ENCODE measurements at regions not wholly inside any gene's neighbourhood (a gene's known extent, or its start where the extent isn't known, plus 50 kb on each side); places are given as distances from the start of the nearest gene placed in this dataset.

DNA sequence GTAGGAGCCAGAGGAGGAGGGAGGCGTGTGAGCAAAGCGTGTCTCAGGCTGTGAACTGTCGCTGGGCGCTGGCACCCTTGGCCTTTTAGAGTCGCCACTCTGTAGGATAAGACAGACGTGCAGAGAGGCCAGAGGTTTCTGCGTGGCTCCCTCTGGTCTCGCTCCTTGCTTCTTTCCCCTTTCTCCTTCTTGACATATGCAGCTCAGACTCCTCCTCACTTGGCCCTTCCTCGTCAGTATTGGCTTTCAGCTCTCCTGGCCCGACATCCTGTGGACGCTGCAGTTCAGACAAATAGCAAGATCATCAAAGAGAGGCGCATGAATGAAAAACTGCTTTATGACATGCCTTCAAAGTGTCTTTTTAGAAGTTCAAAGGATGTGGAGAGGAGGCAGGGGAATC, 116.8 kb upstream of the SPRY4 start:
- in situ Hi-C loops (cut with HindIII; ENCODE audit: low sequenced_read_pairs), result no loop called here
- peak; percentile 43 for DNase-seq (ENCODE audit: low spot score)

DNA sequence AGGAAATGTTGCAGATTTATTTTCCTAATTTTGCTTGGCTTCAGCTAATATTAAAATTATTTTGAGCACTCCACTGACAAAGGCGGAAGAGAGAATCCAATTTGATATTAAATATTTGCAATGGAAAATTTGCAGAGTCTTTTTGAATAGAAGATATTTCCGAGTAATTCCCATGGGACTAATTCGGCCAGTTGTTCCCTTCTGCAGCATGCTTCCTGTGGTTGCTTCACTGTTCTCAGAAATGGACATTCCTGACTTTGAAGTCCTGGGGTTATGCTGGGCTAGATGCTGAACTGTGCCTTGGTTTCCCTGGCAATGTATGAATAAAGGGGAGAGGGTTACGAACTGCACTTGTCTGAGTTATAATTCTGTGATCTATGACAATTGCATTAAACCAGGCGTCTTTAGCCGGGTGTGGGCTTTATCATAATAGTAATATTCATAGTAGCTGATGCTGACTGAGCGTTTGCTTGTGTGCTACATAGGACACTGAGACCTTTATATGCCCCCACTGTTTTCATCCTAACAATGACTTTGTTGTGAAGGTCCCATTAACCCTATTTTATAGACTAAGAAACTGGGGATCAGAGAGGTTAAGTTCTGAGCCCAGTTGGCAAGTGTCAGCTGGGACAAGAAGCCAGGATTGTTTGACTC, 114.5 kb upstream of the SPRY4 start:
- DNase-seq (ENCODE audit: low spot score), result no peak
- in situ Hi-C loops (cut with HindIII; ENCODE audit: low sequenced_read_pairs), result no loop called here

DNA sequence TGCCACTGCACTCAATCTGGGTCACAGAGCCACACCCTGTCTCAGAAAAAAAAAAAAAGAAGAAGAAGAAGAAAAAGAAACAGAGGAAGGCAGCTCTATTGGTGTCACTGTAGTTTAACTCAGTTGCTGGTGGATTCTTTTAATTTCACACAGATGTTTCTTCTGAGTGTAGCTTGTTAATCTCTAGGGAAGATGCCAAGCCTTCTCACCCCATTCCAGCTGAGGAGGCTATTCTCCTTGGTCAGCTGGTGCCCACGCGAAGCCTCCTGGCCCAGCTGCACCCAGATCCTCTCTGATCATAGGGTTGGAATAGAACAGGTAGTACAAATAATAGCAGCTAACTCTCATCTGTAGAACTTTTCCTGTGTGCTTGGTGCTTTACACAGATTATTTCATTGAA, 113.8 kb upstream of the SPRY4 start:
- no peak for DNase-seq (ENCODE audit: low spot score)
- in situ Hi-C loops (cut with HindIII; ENCODE audit: low sequenced_read_pairs), result no loop called here

DNA sequence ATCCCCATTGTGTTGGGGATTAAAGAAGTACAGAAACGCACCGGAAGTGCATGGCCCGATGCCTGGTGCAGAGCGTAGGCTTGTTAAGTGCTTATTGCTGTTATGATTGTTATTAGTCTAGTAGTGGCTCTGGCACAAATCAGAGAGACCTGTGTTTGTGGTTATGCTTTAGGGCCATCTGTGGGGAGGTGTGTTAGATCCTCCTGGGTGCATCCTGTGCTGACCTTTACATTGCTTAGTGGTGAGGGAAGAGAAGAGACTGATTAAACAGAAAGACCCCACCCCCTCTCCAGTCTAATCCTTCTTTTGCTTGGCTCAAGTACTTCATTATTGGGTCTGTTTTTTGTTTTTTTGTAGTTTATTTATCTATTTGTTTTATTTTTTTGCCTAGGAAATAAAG, 112.7 kb upstream of the SPRY4 start:
- DNase-seq (ENCODE audit: low spot score), result no peak
- in situ Hi-C loops (cut with HindIII; ENCODE audit: low sequenced_read_pairs), result no loop called here

DNA sequence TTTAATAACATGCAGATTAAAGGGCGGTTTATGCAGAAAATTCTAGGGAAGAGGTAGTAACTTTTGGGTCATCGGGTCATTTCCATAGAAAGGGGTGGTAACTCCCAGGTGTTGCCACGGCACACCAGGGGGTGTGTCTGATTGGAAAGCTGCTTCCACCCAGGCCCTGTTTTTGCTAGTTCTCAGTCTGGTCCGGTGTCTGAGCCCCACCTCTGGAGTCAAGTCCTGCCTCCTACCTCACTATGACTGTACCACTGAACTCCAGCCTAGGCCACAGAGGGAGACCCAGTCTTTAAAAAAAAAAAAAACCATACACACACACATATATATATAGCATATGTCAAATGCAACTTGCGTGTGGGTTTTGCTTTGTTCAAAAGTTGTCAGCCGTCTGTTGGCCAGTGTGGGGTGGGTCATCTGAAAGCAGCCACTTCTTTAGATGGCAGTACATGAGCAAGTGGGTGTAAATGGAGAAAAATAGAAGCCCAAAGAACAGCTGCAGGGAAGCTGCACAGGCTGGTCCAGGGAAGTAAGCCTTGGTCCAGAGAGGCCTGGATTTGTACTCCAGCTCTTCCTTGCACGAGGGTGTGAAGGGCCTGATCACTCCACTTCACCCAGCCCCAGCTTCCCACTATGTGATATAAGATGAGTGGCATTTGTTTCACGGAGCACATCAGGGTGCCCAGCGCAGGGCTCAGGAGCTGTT, 110.7 kb upstream of the SPRY4 start:
- no peak for DNase-seq (ENCODE audit: low spot score)
- in situ Hi-C loops (cut with HindIII; ENCODE audit: low sequenced_read_pairs), result no loop called here

DNA sequence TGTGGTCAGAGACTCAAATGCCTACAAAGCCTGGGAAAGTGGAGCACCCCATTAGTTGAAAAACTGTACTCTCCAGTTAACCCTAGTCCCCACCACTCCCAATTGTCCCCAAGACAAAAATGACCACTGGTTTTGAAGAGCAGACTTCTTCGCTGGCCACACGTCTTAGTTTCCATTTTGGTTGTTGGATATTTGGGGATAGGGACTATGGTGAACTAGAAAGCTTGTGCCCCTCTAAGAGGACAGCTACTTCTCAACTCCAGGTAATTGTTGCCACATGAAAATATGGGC, 109.4 kb upstream of the SPRY4 start:
- in situ Hi-C loops (cut with HindIII; ENCODE audit: low sequenced_read_pairs), result no loop called here
- DNase-seq (ENCODE audit: low spot score), result no peak

DNA sequence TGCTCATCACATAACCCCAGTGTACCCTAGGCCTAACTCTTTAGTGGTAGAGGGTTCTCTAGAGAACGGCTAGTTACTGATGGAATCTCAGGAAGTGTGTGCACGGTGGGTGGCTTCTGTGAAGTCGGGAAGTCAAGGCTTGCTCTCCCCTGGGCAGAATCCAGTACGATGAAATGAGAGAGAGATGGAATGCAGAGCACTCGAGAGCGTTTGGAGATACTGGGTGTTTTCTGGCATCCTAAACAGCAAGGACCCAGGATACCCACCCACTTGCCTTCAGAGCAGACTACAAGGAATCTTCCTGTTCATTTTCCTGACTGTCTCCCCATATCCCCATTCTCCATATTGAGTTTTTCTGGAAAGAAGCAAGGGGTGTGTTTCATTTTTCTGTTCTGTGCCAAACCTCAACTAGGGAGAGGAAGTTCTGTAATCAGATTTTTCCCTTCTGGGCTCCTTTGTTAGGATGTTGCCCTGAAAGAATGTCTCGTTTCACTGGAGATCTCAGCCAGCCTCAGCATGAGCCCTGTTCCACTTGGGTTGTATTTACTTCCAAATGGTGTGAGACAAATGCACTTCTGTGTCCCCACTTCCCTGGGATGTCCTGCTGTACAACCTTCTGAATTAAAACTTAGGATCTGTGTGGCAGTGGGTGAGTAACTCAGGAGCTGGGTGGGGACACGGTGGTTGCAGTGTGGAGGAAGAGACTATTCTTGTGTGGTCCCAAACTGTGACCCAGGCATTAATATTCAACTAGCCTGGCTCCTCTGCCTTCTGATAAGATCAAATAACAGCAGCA, 108.9 kb upstream of the SPRY4 start:
- DNase-seq (ENCODE audit: low spot score), result no peak
- in situ Hi-C loops (cut with HindIII; ENCODE audit: low sequenced_read_pairs), result no loop called here

DNA sequence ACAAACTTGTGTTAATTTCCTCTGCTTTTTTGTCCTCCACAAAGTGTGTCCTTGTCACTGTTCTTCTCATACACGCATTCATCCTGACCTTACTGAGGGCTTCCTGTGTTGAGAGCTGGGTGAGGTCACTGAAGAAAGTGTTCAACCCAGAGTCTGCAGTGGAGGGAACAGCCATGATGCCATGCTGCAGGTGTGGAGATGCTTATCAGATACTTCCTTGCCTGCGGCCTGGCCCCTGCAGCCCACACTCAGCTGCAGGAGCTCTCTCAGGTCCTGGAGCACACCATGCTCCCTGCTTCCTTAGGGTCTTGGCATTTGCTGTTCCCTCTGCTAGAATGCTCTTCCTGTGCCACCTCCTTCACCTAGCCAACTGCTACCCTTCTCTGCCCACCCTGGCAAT, 108.1 kb upstream of the SPRY4 start:
- DNase-seq (ENCODE audit: low spot score), result no peak
- in situ Hi-C loops (cut with HindIII; ENCODE audit: low sequenced_read_pairs), result no loop called here

DNA sequence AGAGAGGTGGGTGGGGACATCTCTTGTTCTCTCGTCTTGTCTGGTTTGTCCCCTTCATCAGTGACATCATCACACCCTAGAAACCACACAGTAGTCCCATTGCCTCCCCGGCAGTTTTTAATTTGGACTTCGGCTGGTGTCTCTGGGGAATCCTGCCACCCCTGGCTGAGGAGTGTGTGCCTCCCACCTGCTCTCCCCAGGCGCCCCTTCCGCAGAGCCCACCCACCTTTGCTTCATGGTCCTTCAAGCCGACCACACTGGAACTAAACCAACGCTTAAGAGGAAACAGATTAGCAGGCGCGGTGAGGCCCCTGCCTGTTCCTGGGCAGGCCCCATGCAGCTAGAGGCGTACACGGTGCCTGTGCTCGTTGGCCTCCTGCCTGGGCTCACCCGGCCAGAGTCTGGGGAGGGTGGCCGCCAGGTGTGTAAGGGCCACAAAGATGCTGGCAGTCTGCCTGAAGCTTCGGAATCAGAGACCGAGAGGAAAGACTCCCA, 107.6 kb upstream of the SPRY4 start:
- in situ Hi-C loops (cut with HindIII; ENCODE audit: low sequenced_read_pairs), result no loop called here
- DNase-seq (ENCODE audit: low spot score), result no peak

DNA sequence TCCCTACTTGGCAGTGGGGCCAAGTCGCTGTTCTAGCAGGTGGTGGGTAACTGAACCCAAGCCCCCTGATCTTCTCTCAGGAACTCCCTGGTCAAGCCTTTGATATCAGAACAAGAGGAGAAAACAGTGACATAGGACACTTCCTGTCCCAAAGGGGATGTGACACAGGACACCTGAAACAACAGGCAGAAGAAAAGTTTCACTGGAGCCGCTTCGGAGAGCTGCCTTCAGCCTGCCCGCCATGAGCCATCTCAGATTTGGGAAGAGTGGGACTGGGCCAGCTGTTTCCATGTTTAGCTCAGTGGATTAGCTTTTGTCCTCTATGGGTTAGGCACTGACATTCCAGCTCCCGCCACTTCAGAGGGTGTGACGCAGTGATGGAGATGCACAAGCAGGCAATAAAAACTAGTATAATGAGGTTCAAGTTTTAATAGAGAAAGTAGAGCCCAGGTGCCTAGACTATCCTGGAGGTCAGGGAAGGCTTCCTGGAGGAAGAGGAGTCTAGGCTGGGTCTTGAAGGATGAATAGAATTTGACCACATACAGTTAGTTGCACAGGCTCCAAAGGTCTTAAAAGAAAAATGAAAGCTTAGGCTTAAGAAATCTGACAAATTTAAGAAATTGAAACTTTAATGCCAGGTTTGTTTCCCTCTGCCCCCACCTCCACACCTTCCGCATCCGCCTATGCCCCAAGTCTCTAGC, 104.1 kb upstream of the SPRY4 start:
- in situ Hi-C loops (cut with HindIII; ENCODE audit: low sequenced_read_pairs), result no loop called here
- DNase-seq (ENCODE audit: low spot score), result no peak

DNA sequence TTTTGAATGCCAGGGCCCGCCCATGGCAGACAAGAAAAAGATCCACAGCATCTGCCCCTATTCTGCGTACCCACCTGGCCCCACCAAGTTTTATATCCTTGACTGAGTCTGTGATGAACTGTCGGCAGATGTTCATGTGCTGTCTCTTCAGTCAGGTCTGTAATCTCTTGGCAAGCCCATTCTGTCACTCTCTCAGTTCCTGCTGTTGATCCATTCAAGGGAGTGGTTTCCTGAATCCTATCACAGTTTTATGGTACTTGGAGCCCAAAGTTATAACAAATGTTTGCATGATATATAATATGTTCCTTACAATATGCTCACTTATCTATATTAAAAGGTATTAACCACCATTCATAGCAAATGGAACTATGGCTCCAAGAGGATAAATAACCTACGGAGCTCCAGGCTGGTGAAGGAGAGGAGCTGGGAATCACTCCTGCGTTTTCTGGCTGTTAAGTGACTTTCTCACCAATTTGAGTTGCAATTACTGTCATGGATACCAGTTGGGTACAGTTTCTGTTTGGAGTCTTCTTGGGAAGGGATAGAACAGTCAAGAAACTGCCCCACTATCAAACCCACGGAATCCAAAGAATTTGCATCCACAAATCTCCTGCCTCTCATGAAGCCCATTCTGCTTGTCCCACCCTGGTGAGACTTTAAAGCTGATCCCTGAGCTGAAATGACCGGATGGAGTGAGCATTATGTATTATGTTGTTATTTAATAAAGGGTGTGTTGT, 103.4 kb upstream of the SPRY4 start:
- no peak for DNase-seq (ENCODE audit: low spot score)
- in situ Hi-C loops (cut with HindIII; ENCODE audit: low sequenced_read_pairs), result no loop called here

DNA sequence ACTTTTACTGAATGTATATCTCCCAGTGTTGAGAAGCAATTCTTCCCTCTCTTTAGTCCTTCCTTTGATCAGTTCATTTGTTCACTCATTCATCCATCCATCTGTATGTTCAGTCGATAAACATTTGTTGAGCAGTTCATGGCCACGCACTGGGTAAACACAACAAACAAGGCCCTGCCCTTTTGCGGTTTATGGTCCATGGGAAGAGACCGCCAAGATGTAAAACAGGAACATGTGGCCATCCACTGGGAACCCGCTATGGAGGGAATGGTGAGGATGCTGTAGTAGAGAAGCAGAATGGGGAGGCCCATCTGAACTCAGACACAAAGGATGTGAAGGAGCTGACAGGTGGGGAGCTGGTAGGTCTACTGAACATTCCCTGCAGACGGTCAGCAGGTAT, 102.7 kb upstream of the SPRY4 start:
- in situ Hi-C loops (cut with HindIII; ENCODE audit: low sequenced_read_pairs), result no loop called here
- DNase-seq (ENCODE audit: low spot score), result no peak

DNA sequence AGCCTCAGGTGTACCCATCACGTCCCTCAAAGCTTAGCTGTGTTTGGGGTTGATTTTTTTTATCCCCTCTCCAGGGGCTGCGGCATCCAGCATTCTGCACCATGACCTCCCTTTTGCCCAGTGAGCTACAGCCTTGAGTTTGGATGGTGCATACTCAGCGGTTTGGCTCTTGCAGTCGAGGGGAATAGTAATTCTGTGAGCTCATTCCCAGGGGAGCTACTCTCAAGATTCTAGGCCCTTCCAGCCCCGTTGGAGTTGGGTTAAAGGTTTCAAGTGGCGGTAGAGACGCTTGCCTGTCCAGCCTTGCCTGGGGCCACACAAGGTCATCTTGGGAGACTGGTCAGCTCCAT, 102.2 kb upstream of the SPRY4 start:
- no peak for DNase-seq (ENCODE audit: low spot score)
- in situ Hi-C loops (cut with HindIII; ENCODE audit: low sequenced_read_pairs), result no loop called here

DNA sequence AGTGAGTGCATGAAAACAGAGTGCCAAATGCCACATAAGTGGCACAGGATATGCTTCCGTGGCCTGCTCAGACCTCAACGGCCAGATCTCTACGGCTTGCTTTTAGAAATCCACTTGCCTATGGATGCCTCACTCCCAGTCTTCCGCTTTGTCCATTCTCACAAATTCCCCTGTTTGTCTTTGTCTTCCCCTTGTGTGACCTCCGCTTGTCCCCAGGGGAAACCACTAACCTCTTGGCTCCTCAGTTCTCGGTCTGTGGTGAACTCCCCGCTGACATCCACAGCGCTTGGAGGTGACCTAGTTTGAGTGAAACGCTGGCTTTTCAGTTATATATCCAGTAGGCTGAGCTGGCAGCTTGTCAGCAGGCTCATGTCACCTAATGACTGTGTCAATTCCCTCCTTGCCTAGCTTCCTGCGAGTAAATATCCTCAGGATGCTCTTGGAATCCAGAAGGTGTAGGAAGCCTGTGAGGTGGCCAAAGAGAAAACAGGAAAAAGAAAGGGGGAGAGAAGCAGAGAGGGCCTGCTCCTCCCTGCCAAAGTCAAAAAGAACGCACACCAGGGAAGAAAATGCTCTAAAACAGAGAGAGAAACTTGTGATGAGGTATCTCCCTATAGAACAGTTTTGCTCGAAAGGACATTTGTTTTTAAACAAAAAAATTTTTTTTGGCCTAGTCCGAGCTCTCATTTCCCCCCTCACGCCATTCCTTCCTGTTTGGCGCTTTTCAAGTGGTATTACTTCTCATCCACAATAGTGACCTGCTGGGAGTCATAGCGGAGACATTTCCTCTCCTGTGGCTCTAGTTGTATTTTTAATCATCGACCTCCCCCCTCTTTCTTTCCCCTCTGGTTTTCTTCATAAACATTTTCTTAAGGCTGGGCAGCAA, 101.6 kb upstream of the SPRY4 start:
- DNase-seq (ENCODE audit: low spot score), result peak; percentile 91
- in situ Hi-C loops (cut with HindIII; ENCODE audit: low sequenced_read_pairs), result no loop called here

DNA sequence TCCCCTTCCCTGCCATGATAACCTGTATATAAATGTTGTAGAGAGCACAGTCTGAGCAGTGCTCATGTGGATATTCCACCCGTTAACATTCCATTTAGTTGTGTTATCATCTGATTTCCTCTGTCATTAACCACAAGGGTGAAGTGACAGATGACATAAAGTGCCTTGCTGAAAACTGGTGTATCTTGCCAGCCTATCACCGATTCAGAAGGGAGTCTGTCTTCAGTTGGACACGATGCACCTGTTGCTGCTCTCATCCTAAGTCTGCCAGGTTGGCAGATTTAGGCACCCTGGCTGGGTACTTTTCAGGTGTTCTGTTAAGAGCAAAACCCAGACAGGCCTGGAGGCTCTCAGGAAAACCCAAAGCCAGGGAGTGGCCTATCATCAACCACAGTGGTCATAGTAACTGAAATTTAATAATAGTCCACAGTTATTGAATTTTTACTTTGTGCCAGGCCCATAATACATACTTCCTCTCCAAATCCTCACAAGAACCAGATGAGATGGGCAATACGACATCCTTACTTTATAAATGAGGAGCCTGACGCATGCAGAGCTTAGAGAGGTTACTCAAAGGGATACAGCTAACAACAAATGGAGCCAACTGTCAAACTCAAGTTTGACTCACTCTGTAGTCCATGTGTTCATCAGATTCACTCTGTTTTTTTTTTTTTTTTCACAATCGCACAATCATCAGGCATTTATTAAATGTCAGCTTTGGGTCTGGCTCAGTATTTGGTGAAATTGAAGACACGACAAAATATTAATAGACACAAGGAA, 100.7 kb upstream of the SPRY4 start:
- DNase-seq (ENCODE audit: low spot score), result peak; percentile 14
- in situ Hi-C loops (cut with HindIII; ENCODE audit: low sequenced_read_pairs), result no loop called here

DNA sequence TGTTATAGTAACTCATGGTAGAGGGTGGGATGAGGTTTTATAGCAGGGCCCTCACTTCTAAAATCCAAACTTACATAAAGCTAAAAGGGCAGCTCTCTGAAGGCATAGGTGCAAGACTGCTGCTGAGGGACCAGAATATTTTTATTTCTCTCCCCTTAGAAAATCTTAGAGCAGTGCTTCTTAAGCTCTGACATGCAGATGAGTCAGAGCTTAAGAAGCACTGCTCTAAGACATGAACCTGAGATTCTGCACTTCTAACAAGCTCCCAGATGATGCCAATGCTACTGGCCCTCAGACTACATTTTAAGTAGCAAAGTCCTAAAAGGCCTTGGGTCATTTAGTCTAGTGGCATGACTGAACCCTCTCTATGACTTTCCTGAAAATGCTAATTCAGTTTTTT, 97.6 kb upstream of the SPRY4 start:
- in situ Hi-C loops (cut with HindIII; ENCODE audit: low sequenced_read_pairs), result no loop called here
- no peak for DNase-seq (ENCODE audit: low spot score)

DNA sequence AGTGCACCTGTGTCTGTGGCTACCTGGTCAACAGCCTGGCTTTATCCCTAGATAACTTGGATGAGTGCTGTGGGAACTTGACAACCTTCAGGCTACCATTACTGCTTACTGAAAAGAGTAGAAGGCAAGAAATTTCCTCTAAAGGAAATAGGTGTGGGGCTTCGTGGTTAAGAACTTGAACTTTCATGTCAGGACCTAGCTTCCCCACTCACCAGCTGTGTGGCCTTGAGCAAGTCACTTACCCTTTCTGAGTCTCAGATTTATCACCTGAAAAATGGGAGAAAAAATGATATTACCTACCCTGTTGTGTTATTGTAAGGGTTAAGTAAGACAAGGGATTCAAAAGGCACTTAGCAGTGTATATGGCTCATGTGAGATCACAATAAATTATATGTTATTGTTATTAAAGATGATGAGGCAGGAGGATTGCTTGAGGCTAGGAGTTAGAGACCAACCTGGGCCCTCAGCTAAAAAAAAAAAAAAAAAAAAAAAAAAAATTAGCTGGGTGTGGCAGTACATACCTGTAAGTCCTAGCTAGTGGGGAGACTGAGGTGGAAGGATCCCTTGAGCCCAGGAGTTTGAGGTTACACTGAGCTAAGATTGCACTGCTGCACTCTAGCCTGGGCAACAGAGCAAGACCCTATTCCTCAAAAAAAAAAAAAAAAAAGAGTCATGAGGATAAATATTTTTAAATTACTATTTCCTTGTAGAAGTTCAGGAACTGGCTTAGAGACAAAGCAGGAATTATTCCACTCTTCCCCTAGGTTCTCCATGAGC, 97.0 kb upstream of the SPRY4 start:
- in situ Hi-C loops (cut with HindIII; ENCODE audit: low sequenced_read_pairs), result no loop called here

More for the DNA sequence above, 97.0 kb upstream of the SPRY4 start:
- no peak for DNase-seq (ENCODE audit: low spot score)
